ENCODE measurements at regions not wholly inside any gene's neighbourhood (a gene's known extent, or its start where the extent isn't known, plus 50 kb on each side); places are given as distances from the start of the nearest gene placed in this dataset.

DNA sequence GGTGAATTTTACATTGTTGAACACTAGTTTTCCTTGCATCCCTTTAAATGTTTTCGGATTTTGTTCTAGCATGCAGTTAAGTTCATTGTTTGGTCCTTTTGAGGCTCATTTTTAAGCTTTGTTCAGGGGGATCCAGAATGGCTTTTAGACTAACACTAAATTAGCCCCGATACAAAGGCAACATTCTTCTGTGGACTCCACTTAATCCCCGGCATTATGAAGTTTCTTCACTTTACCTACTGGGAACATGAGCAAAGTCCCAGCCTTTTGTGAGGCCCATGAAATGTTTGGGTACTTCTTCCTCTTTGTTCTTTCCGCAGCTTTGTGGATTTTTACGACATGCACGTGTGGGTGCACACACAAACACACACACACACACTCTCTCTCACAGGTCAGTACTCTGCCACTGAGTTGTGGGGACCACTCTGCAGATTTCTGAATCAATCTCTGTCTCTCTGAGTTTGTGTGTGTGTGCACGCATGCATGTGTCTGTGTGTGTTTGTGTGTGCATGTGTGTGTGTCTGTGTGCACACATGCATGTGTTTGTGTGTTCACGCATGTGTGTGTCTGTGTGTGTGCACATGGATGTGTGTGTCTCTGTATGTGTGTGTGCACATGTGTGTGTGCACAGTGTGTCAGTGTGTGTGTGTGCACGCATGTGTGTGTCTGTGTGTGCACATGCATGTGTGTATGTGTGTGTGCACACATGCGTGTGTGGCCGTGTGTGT, 240.4 kb upstream of the TNRC6C start:
- TF ChIP-seq, protein P1, sequence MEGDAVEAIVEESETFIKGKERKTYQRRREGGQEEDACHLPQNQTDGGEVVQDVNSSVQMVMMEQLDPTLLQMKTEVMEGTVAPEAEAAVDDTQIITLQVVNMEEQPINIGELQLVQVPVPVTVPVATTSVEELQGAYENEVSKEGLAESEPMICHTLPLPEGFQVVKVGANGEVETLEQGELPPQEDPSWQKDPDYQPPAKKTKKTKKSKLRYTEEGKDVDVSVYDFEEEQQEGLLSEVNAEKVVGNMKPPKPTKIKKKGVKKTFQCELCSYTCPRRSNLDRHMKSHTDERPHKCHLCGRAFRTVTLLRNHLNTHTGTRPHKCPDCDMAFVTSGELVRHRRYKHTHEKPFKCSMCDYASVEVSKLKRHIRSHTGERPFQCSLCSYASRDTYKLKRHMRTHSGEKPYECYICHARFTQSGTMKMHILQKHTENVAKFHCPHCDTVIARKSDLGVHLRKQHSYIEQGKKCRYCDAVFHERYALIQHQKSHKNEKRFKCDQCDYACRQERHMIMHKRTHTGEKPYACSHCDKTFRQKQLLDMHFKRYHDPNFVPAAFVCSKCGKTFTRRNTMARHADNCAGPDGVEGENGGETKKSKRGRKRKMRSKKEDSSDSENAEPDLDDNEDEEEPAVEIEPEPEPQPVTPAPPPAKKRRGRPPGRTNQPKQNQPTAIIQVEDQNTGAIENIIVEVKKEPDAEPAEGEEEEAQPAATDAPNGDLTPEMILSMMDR (IDR thresholded peaks at IDR 0.05; ENCODE audit: low read depth, low read length, poor library complexity, severe bottlenecking): no peak
- no peak for TF ChIP-seq EZH2phosphoT487 (IDR thresholded peaks at IDR 0.05; ENCODE audit: borderline replicate concordance, low read length)
